Stomach (tissue), 4 donors: ENCODE measurements at regions not wholly inside any gene's neighbourhood (a gene's known extent, or its start where the extent isn't known, plus 50 kb on each side); places are given as distances from the start of the nearest gene placed in this dataset.

Source experiments
- CTCF ChIP-seq, 7 experiments: fragments of 450-650 bp in 4 of 7; fragments of 200-600 bp in 3 of 7; sonication (generic) in 3 of 7; IDR thresholded peaks; one replicate each; pipeline ENCODE4 v1.5.1; 2016 to 2019; ENCODE audit warnings: antibody characterized with exemption in 7 of 7, control low read depth in 2 of 7, mild to moderate bottlenecking in 1 of 7
- POLR2A ChIP-seq, 4 donors: fragments of 450-650 bp; IDR thresholded peaks; one replicate each; pipeline ENCODE4 v1.6.1; 2016; ENCODE audit warnings: antibody characterized with exemption in 4 of 4, control low read depth in 2 of 4, mild to moderate bottlenecking in 1 of 4, moderate library complexity in 1 of 4
- POLR2AphosphoS5 ChIP-seq, 3 donors: sonication (generic); formaldehyde crosslinking; IDR thresholded peaks; one replicate each; pipeline ENCODE4 v1.6.1; 2016; ENCODE audit warnings: antibody characterized with exemption in 3 of 3

DNA sequence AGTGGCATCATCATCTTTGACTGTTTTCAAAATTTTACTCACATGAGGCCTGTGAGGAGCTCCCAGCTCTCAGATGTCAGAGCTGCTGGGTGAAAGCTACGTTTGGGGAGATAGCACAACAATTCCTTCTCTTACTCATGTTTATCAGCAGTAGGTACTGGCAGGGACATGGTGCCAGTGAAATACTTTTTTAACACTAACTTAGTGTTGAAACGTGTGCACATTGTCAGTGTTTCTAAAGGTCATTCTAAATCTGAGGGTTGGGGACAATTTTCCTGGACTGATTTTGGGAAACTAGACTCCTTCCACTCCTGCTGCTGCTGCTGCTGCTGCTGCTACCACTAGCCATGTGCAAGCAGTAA is 487.4 kb downstream of the PDCD6IP start:
- TF ChIP-seq POLR2A (IDR thresholded peaks at IDR 0.05) (no peak), CTCF (IDR thresholded peaks at IDR 0.05) (no peak), POLR2AphosphoS5 (IDR thresholded peaks at IDR 0.05) (no peak)
